ENCODE measurements at regions not wholly inside any gene's neighbourhood (a gene's known extent, or its start where the extent isn't known, plus 50 kb on each side); places are given as distances from the start of the nearest gene placed in this dataset.

- TF ChIP-seq CTCF (conservative IDR thresholded peaks at IDR 0.05) = no peak
- H3K27ac ChIP-seq = no peak overlapping the region
These were observed 91.9 kb downstream of the SYNE3 start for GRCh38 chr14:95424529-95424928.

DNA sequence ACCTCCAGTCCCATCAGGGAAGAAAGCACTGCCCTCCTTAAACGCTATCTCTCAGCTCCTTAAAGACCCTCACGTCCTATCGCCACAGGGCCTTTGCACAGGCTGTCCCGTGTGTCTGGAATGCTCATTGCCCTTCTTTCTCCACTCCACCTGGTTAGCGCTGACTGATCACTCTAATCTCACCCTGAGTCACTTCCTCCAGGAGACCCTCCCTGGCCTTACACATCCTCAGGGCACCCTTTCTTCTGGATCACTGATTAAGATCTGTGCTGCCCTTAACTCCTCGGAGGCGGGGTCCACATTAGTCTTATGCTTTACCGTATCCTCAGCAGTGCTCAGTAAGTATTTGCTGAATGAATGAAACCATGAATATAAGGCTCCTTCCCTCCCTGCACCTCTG is 94.7 kb downstream of the SYNE3 start:
- no peak for TF ChIP-seq CTCF (conservative IDR thresholded peaks at IDR 0.05)

GRCh38 chr14:95420060-95420459 is 96.4 kb downstream of the SYNE3 start:
- no peak overlapping the region for H3K27ac ChIP-seq
- no peak for TF ChIP-seq CTCF (conservative IDR thresholded peaks at IDR 0.05)

More for the DNA sequence above, 94.7 kb downstream of the SYNE3 start:
- no peak overlapping the region for H3K27ac ChIP-seq

GRCh38 chr14:95419569-95419968 is 96.9 kb downstream of the SYNE3 start:
- H3K27ac ChIP-seq = no peak overlapping the region
- TF ChIP-seq CTCF (conservative IDR thresholded peaks at IDR 0.05) = no peak

GRCh38 chr14:95418858-95419257 is 97.6 kb downstream of the SYNE3 start:
- H3K27ac ChIP-seq = no peak overlapping the region
- no peak for TF ChIP-seq CTCF (conservative IDR thresholded peaks at IDR 0.05)

DNA sequence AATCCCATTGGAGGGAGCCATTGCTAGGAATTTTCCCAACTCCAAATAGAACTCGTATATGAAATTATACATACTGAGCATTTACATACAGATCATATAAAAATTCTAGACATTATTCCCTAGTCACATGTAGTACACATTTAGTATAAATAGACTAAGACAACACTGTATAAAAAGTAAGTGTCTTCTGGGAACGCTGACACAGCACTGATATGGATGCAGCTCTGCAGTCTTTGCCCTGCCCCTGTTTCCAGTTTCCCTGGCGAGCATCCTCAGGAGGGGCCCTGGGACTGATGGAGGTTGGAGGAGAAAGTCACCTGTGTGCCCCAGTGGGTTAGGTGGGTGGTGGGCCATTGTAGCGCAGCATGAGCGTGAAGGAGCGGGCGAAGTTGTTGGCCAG is 97.8 kb upstream of the CLMN start:
- TF ChIP-seq CTCF (conservative IDR thresholded peaks at IDR 0.05) = no peak
- no peak overlapping the region for H3K27ac ChIP-seq

GRCh38 chr14:95415993-95416392 is 96.3 kb upstream of the CLMN start:
- no peak for TF ChIP-seq CTCF (conservative IDR thresholded peaks at IDR 0.05)
- no peak overlapping the region for H3K27ac ChIP-seq

Data from VCaP (cell line).